H1 (cell line): ENCODE measurements at regions not wholly inside any gene's neighbourhood (a gene's known extent, or its start where the extent isn't known, plus 50 kb on each side); places are given as distances from the start of the nearest gene placed in this dataset.

ENCODE experiments used
- CTCF ChIA-PET: fragments of 300-600 bp; sonication (Branson Sonifier 250); formaldehyde crosslinking; loops from one replicate; lab custom pipeline; 2021; ENCODE audit not compliant: partially characterized antibody; lab: Charles Lee
- POLR2A ChIA-PET: fragments of 300-600 bp; sonication (Branson Sonifier 250); formaldehyde crosslinking; loops from one replicate; lab custom pipeline; 2021; ENCODE audit warnings: inconsistent platforms; ENCODE audit not compliant: partially characterized antibody; lab: Charles Lee
- DNase-seq, 2 experiments: peaks; one replicate each; pipeline versions ENCODE4 v3.0.0 to v3.0.0-alpha.2; 2010 to 2022; ENCODE audit warnings: low spot score in 2 of 2, low read depth in 1 of 2, mixed read lengths in 1 of 2
- FAIRE-seq: peaks from 2 replicates; lab custom pipeline; 2011; peaks lifted over from hg19 to GRCh38; lab: Jason Lieb, UNC
- H2AFZ ChIP-seq: 2 replicates; pipeline ENCODE4 v1.8.1; 2012; ENCODE audit warnings: low read length, inconsistent platforms
- H2AK5ac ChIP-seq: 2 replicates; pipeline ENCODE4 v1.6.1; 2013; ENCODE audit warnings: low read depth, low read length
- H2BK120ac ChIP-seq: replicated peaks from 2 replicates; pipeline ENCODE3; 2013; ENCODE audit warnings: low read depth, low read length, inconsistent platforms
- H2BK12ac ChIP-seq: 2 replicates; pipeline ENCODE4 v1.6.1; 2013; ENCODE audit warnings: low read depth, low read length
- H2BK15ac ChIP-seq: 2 replicates; pipeline ENCODE4 v1.6.1; 2013; ENCODE audit warnings: low read length
- H2BK20ac ChIP-seq: 2 replicates; pipeline ENCODE4 v1.6.1; 2013; ENCODE audit warnings: low read length
- H2BK5ac ChIP-seq: 2 replicates; pipeline ENCODE4 v1.6.1; 2013; ENCODE audit warnings: low read depth, low read length
- H3K14ac ChIP-seq: 2 replicates; pipeline ENCODE4 v1.6.1; 2013; ENCODE audit warnings: inconsistent platforms; ENCODE audit not compliant: insufficient read length
- H3K18ac ChIP-seq: 2 replicates; pipeline ENCODE4 v1.6.1; 2013; ENCODE audit warnings: low read length; ENCODE audit errors: extremely low read depth
- H3K23ac ChIP-seq: 2 replicates; pipeline ENCODE4 v1.6.1; 2013; ENCODE audit warnings: inconsistent platforms; ENCODE audit not compliant: insufficient read length
- H3K23me2 ChIP-seq: 2 replicates; pipeline ENCODE4 v1.6.1; 2013; ENCODE audit warnings: low read depth, low read length
- H3K27ac ChIP-seq: 2 replicates; pipeline ENCODE4 v1.6.1; 2011; ENCODE audit warnings: low read depth, low read length, inconsistent platforms
- H3K27me3 ChIP-seq, 4 experiments: replicated peaks in 1 of 4; 1 replicate in 1 of 4; 2 replicates in 3 of 4; pipeline versions ENCODE4 v1.6.1 to v1.8.1; 2011 to 2013; ENCODE audit warnings: low read length in 3 of 4, mild to moderate bottlenecking in 3 of 4, inconsistent platforms in 2 of 4, mixed read lengths in 2 of 4, moderate library complexity in 1 of 4; ENCODE audit not compliant: control insufficient read depth in 3 of 4, insufficient read depth in 3 of 4; ENCODE audit errors: extremely low read depth in 1 of 4
- H3K36me3 ChIP-seq, 4 experiments: 2 replicates each; pipeline versions ENCODE4 v1.6.1 to v1.8.1; 2011 to 2013; ENCODE audit warnings: mild to moderate bottlenecking in 4 of 4, low read length in 3 of 4, moderate library complexity in 2 of 4, control low read depth in 1 of 4, inconsistent platforms in 1 of 4; ENCODE audit not compliant: insufficient read depth in 4 of 4, control insufficient read depth in 2 of 4
- H3K4ac ChIP-seq: replicated peaks from 2 replicates; pipeline ENCODE3; 2013; ENCODE audit warnings: low read length, low read depth, mixed read lengths, inconsistent platforms; ENCODE audit not compliant: insufficient read length
- H3K4me1 ChIP-seq, 4 experiments: replicated peaks in 1 of 4; 1 replicate in 1 of 4; 2 replicates in 3 of 4; pipeline versions ENCODE4 v1.6.1 to v1.8.1; 2011 to 2013; ENCODE audit warnings: low read length in 3 of 4, inconsistent platforms in 2 of 4, mixed read lengths in 1 of 4; ENCODE audit not compliant: insufficient read depth in 4 of 4, control insufficient read depth in 3 of 4
- H3K4me2 ChIP-seq, 2 experiments: 2 replicates each; pipeline versions ENCODE4 v1.6.1 to v1.8.1; 2011 to 2013; ENCODE audit warnings: low read depth in 2 of 2, low read length in 2 of 2, control low read depth in 1 of 2, inconsistent platforms in 1 of 2, mild to moderate bottlenecking in 1 of 2; ENCODE audit not compliant: insufficient read depth in 1 of 2
- H3K4me3 ChIP-seq, 4 experiments: fragments of 200-600, 300-600 bp in 1 of 4; sonication (generic), shearing (Covaris generic), sonication (Bioruptor Twin) in 1 of 4; 2 replicates each; pipeline versions ENCODE4 v1.5.1 to v1.8.1; 2011 to 2016; ENCODE audit warnings: low read length in 4 of 4, low read depth in 3 of 4, control low read depth in 2 of 4, inconsistent platforms in 2 of 4, mild to moderate bottlenecking in 2 of 4, mixed read lengths in 1 of 4, moderate library complexity in 1 of 4; ENCODE audit not compliant: insufficient read depth in 2 of 4; ENCODE audit errors: extremely low read depth in 1 of 4
- H3K56ac ChIP-seq: replicated peaks from 2 replicates; pipeline ENCODE3; 2013; ENCODE audit warnings: low read depth, mild to moderate bottlenecking, mixed read lengths, low read length, inconsistent platforms; ENCODE audit not compliant: insufficient read length
- H3K79me1 ChIP-seq: 2 replicates; pipeline ENCODE4 v1.6.1; 2013; ENCODE audit warnings: low read depth, low read length, control low read depth
- H3K79me2 ChIP-seq, 2 experiments: 2 replicates each; pipeline versions ENCODE4 v1.6.1 to v1.8.1; 2012 to 2013; ENCODE audit warnings: low read length in 2 of 2, mild to moderate bottlenecking in 2 of 2, inconsistent platforms in 1 of 2; ENCODE audit not compliant: insufficient read depth in 2 of 2, control insufficient read depth in 1 of 2
- H3K9ac ChIP-seq, 4 experiments: replicated peaks in 1 of 4; 1 replicate in 1 of 4; 2 replicates in 3 of 4; pipeline versions ENCODE4 v1.6.1 to v1.8.1; 2011 to 2013; ENCODE audit warnings: low read depth in 3 of 4, low read length in 3 of 4, control low read depth in 2 of 4, mild to moderate bottlenecking in 2 of 4, moderate library complexity in 2 of 4, inconsistent platforms in 1 of 4; ENCODE audit errors: extremely low read depth in 1 of 4
- H3K9me3 ChIP-seq, 2 experiments: 2 replicates each; pipeline versions ENCODE4 v1.6.1 to v1.8.1; 2012 to 2013; ENCODE audit warnings: mild to moderate bottlenecking in 2 of 2, moderate library complexity in 2 of 2, control low read depth in 1 of 2, inconsistent platforms in 1 of 2, low read depth in 1 of 2, low read length in 1 of 2, mixed read lengths in 1 of 2; ENCODE audit not compliant: insufficient read depth in 2 of 2
- H4K20me1 ChIP-seq, 2 experiments: replicated peaks in 1 of 2; 2 replicates each; pipeline versions ENCODE3 to v1.8.1; 2011 to 2013; ENCODE audit warnings: inconsistent platforms in 2 of 2, low read length in 2 of 2, mild to moderate bottlenecking in 1 of 2; ENCODE audit not compliant: insufficient read depth in 2 of 2, control insufficient read depth in 1 of 2
- H4K5ac ChIP-seq: 2 replicates; pipeline ENCODE4 v1.6.1; 2013; ENCODE audit warnings: low read length, low read depth, mixed read lengths, inconsistent platforms; ENCODE audit not compliant: insufficient read length
- H4K8ac ChIP-seq: 2 replicates; pipeline ENCODE4 v1.8.0; 2013; ENCODE audit warnings: mild to moderate bottlenecking, moderate library complexity, low read length, inconsistent platforms; ENCODE audit not compliant: insufficient read depth; ENCODE audit errors: extremely low read depth
- H4K91ac ChIP-seq: replicated peaks from 2 replicates; pipeline ENCODE3; 2013; ENCODE audit warnings: low read length, mixed read lengths, inconsistent platforms; ENCODE audit not compliant: insufficient read length
- BCL11A ChIP-seq, 2 experiments: IDR thresholded peaks; one replicate each; pipeline ENCODE4 v1.6.1; 2011; ENCODE audit warnings: low read depth in 2 of 2, low read length in 2 of 2, mild to moderate bottlenecking in 2 of 2
- CHD1 ChIP-seq: IDR thresholded peaks from 2 replicates; pipeline ENCODE4 v1.6.1; 2012; ENCODE audit warnings: low read depth, low read length, improper control_type of control experiment
- RAD21 ChIP-seq, 2 experiments: IDR thresholded peaks in 1 of 2; conservative IDR thresholded peaks in 1 of 2; 2 replicates each; pipeline ENCODE4 v1.6.1; 2011; ENCODE audit warnings: low read depth in 2 of 2, low read length in 2 of 2, improper control_type of control experiment in 1 of 2, inconsistent platforms in 1 of 2, mild to moderate bottlenecking in 1 of 2, moderate library complexity in 1 of 2
- RNF2 ChIP-seq: fragments of 200-900, 300-1000 bp; sonication (generic); IDR thresholded peaks from 2 replicates; pipeline ENCODE4 v1.7.1; 2016; ENCODE audit warnings: borderline replicate concordance, low read depth, mild to moderate bottlenecking, antibody characterized with exemption, low read length; ENCODE audit not compliant: poor library complexity, severe bottlenecking; ENCODE audit errors: missing control alignments
- WGBS, 2 experiments: shearing (Covaris generic) in 1 of 2; methylation state at CpG; one replicate each; pipeline versions ENCODE4 v1.1.6 to v1.1.7; 2013 to 2015; ENCODE audit warnings: low lambda C conversion rate in 2 of 2, mixed read lengths in 2 of 2, inconsistent platforms in 1 of 2, low coverage in 1 of 2, missing lambda C conversion rate in 1 of 2; ENCODE audit not compliant: insufficient replicate concordance in 2 of 2, insufficient coverage in 1 of 2, insufficient read length in 1 of 2; ENCODE audit errors: extremely low coverage in 1 of 2, missing lambda C conversion rate in 1 of 2; 5-methylcytosine and 5-hydroxymethylcytosine counted together
- TF ChIP-seq, protein P1 (sequence below), 3 experiments: IDR thresholded peaks; 1 replicate in 2 of 3; 2 replicates in 1 of 3; pipeline versions ENCODE4 v1.5.1 to v1.6.1; 2011; ENCODE audit warnings: low read length in 3 of 3, mild to moderate bottlenecking in 3 of 3, inconsistent platforms in 2 of 3, low read depth in 1 of 3, moderate library complexity in 1 of 3; ENCODE audit not compliant: insufficient read depth in 1 of 3; ENCODE audit errors: control extremely low read depth in 1 of 3

DNA sequence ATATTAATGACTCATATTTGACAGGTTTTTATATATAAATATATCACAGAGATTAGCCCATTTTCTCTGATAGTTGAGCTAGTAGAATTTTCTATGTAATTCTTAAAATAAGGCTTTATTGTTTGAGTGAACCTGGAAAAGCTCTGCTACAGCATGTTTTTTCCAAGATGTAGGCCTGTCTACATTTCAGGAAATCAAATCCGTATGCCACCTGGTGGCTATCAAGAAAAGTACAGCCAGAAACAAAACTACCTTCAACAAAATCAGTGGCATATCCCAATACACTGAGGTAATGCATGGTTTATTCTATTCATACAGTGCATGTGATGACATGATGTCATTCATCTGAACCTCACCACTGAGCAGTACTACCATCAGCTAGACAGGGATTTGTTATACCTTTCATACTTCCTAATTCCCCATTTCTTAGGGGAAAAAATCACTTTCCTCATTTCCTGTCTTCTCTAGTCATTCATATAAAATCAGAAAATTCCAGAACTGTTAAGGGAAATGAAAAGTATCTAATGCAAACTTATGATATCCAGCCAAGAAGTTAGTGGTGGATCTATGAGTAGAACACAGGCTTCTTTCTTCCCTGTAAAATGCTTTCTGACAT, 310.4 kb upstream of the SYT4 start:
- no peak overlapping the region for H4K91ac ChIP-seq
- POLR2A ChIA-PET, result no interaction called here
- no peaks in the 10 kb centered on the region for H3K79me2 ChIP-seq
- no peak overlapping the region for H3K23ac ChIP-seq
- no peak for TF ChIP-seq RNF2
- TF ChIP-seq RAD21 (IDR thresholded peaks at IDR 0.05 in 1 of 2, conservative IDR thresholded peaks at IDR 0.05 in 1 of 2; ENCODE audit: low read depth in 2 of 2, low read length in 2 of 2), result peak; percentile 54 to 61
- TF ChIP-seq, protein P1, sequence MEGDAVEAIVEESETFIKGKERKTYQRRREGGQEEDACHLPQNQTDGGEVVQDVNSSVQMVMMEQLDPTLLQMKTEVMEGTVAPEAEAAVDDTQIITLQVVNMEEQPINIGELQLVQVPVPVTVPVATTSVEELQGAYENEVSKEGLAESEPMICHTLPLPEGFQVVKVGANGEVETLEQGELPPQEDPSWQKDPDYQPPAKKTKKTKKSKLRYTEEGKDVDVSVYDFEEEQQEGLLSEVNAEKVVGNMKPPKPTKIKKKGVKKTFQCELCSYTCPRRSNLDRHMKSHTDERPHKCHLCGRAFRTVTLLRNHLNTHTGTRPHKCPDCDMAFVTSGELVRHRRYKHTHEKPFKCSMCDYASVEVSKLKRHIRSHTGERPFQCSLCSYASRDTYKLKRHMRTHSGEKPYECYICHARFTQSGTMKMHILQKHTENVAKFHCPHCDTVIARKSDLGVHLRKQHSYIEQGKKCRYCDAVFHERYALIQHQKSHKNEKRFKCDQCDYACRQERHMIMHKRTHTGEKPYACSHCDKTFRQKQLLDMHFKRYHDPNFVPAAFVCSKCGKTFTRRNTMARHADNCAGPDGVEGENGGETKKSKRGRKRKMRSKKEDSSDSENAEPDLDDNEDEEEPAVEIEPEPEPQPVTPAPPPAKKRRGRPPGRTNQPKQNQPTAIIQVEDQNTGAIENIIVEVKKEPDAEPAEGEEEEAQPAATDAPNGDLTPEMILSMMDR (IDR thresholded peaks at IDR 0.05; ENCODE audit: control extremely low read depth in 1 of 3, insufficient read depth in 1 of 3, low read depth in 1 of 3, low read length in 3 of 3), result peak in 2 of 3 experiments; percentile 45 to 63; a peak in 2 of 4 replicates
- TF ChIP-seq CHD1, result no peak
- no peak for TF ChIP-seq BCL11A (IDR thresholded peaks at IDR 0.05; ENCODE audit: low read depth in 2 of 2, low read length in 2 of 2)
- no peak overlapping the region for H3K27ac ChIP-seq
- no peak overlapping the region for H2AFZ ChIP-seq
- no peak overlapping the region for H3K4ac ChIP-seq
- H3K4me1 ChIP-seq, result no peaks in the 10 kb centered on the region
- DNase-seq, result no peak
- H2BK15ac ChIP-seq, result no peak overlapping the region
- CTCF ChIA-PET, result interaction anchor here (0.6 to 14.1 kb wide), 21 partner anchors 8 to 1540 kb away, joined by 3 to 247 read pairs (median 3); no protein-coding TSS in a partner anchor
- H4K8ac ChIP-seq, result no peak overlapping the region
- H2AK5ac ChIP-seq, result no peak overlapping the region
- no peak overlapping the region for H2BK5ac ChIP-seq
- no peak overlapping the region for H2BK20ac ChIP-seq
- no peak overlapping the region for H3K18ac ChIP-seq
- H3K14ac ChIP-seq, result no peak overlapping the region
- no peaks in the 10 kb centered on the region for H4K20me1 ChIP-seq
- H3K9ac ChIP-seq, result no peak overlapping the region
- no peak overlapping the region for H3K56ac ChIP-seq
- H3K4me2 ChIP-seq, result no peak overlapping the region
- H3K27me3 ChIP-seq, result no peaks in the 10 kb centered on the region
- peak; percentile 98 for FAIRE-seq
- H3K9me3 ChIP-seq, result no peaks in the 10 kb centered on the region
- WGBS, 2 experiments, result 0% methylated on average over 1 of the region's 1 CpG; no CpG with 5 or more reads in 1 of the 2 experiments
- no peaks in the 10 kb centered on the region for H3K36me3 ChIP-seq
- H3K4me3 ChIP-seq, result no peak overlapping the region
- no peaks in the 10 kb centered on the region for H3K79me1 ChIP-seq
- H3K23me2 ChIP-seq, result no peaks in the 10 kb centered on the region
- no peak overlapping the region for H2BK120ac ChIP-seq
- H2BK12ac ChIP-seq, result no peak overlapping the region
- H4K5ac ChIP-seq, result no peak overlapping the region
